GM21381 (cell line): ENCODE measurements at regions not wholly inside any gene's neighbourhood (a gene's known extent, or its start where the extent isn't known, plus 50 kb on each side); places are given as distances from the start of the nearest gene placed in this dataset.

Source experiments
- ATAC-seq: cut with Tn5 transposase; IDR thresholded peaks from one replicate; pipeline ENCODE4 v1.9.1; 2021; ENCODE audit warnings: mild to moderate bottlenecking, moderate library complexity; ENCODE audit not compliant: unreplicated experiment

DNA sequence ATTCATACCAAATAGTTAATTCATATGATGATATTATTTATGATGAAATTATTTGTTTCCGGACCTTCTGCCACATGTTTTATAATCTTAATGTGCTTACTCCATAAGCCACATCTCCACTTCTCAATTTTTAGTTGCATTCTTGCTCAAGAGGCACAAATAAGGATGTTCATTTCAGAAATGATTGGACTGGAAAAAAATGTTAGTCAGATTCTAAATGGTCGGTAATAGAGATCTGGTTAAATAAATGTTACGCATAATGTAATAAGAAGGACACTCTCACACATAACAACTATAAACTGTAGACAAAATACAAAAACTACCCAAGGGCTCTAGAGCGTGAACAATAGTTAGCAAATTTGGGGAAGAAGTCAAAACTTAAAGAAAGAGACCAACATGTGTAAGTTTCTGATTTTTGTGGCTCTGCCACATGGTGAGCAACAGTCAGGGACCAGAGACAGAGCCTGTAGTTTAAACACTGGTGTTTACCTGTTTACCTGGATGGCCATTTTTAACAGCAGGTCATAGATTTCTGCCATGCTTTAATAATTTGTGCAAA, 554.3 kb upstream of the CLINT1 start:
- no peak for ATAC-seq

DNA sequence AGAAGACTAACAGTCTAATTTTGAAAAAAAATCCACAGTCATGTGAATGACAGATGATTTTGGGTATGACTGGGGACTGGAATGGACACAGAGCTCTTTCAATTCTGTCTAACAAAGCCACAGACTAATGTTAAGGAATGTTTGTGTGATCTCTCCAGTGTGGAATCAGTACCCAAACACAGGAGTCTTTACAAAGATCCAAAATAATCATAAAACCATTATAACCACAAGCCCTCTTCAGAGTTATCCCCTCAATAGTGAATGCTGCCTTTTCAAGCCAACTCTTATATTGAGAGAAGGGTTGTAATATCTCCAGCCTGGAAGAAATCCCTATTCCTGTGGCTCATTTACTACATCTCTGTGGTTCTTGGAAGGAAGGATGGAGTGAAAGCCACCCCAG, 552.0 kb upstream of the CLINT1 start:
- no peak for ATAC-seq

DNA sequence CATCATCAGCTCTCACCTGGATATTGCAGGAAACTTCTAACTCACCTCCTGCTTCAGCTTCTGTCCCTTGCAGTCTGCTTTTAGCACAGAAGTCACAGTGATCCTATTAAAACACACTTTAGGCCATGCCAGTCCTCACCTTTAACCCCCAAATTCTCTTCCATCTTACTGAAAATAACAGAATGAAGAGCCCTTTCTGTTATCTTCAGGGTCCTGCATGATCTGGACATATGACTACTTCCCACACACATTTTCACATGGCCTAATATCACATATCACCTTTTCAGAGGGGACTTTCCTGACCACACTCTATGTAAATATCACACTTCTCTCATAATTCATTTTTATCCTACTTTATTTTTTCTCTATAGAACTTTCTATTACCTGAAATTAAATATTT, 550.6 kb upstream of the CLINT1 start:
- peak; percentile 66 for ATAC-seq

- no peak for ATAC-seq
These were observed 548.9 kb upstream of the CLINT1 start for GRCh38 chr5:158407824-158408195.

GRCh38 chr5:158406884-158407823, 548.2 kb upstream of the CLINT1 start:
- no peak for ATAC-seq

DNA sequence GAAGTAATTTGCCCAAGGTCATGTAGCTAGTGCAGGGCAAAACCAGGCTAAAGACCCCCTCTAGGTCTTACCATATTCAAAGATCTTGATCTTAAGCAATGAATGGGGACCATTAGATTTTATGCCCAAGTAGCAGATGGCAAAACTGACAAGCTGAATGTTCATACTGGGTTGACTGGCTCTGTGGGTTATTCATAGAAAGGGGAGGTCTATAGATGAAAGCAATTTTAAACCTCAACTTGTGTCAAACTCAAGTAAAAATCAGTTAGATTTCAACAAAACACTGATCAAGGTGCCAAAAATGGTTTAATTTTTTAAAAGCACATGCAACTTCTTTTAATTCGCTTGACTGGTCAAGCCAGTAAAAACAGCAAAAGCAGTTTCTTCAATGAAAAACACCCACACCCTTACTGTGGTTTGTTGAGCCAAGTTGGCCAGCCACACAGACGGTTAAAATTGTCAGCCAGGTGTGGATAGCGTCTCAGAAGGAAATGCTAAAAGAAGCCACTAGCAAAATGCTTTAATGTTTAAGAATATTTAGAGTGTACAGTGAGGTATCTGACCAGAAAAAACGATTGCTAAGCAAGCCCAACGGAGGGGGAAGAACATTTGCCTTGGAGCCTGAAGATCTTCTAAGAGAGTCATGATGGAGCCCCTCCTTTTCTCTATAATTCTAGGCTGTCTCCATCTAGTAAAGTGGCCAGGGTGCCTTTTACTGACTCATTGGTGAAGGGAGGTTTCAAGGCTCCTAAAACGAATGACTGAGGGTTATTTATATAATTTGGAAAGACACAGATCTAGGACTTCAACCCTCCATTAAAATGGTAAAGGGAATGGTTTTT, 539.6 kb upstream of the CLINT1 start:
- peak; percentile 82 for ATAC-seq

- no peak for ATAC-seq
These were observed 538.3 kb upstream of the CLINT1 start for GRCh38 chr5:158397278-158397677.

GRCh38 chr5:158394102-158394501, 535.2 kb upstream of the CLINT1 start:
- no peak for ATAC-seq

- no peak for ATAC-seq
These were observed 534.5 kb upstream of the CLINT1 start for GRCh38 chr5:158393457-158393856.

DNA sequence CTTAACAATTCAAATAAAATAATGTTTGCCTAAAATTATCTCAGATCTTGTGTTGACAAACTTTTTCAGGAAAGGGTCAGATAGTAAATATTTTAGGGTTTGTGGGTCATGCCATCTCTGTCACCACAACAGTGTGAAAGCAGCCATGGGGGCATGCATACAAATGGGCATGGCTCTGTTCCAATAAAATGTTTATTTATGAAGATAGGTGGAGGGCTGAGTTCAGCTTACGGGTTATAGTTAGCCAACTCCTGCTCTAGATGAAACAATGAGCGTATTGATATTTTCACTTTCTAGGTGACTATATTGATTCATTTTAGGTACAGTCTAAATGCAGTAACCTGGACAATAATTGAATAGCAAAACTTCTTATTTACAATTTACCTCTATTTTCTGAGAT, 533.8 kb upstream of the CLINT1 start:
- no peak for ATAC-seq

DNA sequence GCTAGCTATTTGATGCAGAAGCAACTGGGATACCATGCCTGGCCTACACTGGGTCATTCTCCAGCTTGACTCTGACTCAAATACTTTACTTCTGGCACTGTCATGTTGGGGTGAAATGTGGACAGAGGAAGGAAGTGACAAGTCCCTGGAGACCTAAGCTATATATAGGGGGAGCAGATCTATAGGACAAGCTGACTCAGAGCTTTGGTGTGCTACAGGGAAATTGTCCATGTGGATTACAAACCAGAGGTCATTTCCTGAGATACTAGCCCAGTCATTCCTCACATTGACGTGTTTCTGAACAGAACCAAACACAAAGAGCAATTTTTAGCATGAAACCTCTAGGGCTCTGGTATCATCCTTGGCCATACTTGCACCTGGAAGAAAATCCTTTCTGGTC, 531.6 kb upstream of the CLINT1 start:
- no peak for ATAC-seq

DNA sequence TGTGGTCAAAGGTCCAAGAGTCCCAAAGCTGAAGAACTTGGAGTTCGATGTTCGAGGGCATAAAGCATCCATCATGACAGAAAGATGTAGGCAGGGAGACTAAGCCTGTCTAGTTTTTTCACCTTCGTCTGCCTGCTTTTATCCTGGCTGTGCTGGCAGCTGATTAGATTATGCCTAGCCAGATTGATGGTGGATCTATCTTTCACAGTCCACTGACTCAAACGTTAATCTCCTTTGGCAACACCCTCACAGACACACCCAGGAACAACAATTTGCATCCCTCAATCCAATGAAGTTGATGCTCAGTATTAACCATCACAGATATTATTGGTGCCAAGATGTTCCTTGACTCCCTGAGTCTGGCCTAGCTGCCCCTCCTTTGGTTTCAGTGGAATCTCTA, 530.8 kb upstream of the CLINT1 start:
- no peak for ATAC-seq

GRCh38 chr5:158388021-158388420, 529.1 kb upstream of the CLINT1 start:
- ATAC-seq: no peak

DNA sequence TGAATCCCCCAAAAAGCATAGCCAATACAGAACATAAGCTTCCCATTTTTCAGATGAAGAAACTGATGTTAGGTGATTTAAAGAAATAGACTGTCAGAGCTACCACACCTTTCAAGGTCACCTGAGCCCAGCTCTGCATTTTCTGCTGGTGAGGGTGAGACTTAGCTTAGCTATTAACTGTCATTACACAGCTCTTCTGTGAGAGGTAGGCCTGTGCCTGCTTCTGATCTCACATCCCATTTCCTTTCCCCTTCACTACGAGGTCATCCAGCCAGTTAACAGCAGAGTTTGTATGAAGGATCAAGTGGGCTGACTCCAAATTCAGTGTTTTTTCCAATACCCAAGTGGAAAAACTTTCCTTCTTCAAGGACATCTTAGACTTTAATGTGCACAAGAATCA, 528.6 kb upstream of the CLINT1 start:
- ATAC-seq: no peak

GRCh38 chr5:158385982-158386381, 527.0 kb upstream of the CLINT1 start:
- no peak for ATAC-seq

- ATAC-seq: no peak
These were observed 525.9 kb upstream of the CLINT1 start for GRCh38 chr5:158384535-158385481.

DNA sequence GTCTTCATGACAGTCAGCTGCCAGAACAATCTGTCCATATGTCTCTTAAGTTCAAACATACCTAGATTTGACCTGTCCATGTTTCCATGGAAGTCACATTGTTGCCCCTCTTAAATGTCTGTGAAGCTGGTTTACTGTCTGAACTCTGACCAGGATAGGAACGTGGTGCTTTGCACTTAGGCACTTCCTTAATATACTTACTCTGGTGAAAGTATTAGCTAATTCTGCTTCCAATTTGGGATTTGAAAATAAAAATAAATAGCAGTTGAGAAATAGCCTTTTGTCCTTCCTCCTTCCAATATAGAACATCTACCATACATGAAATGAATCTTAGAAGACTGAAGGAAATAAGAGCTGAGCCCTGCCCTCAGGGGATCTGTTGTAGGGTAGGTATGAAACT, 524.5 kb upstream of the CLINT1 start:
- no peak for ATAC-seq

- peak; percentile 92 for ATAC-seq
These were observed 523.5 kb upstream of the CLINT1 start for GRCh38 chr5:158382473-158382872.

DNA sequence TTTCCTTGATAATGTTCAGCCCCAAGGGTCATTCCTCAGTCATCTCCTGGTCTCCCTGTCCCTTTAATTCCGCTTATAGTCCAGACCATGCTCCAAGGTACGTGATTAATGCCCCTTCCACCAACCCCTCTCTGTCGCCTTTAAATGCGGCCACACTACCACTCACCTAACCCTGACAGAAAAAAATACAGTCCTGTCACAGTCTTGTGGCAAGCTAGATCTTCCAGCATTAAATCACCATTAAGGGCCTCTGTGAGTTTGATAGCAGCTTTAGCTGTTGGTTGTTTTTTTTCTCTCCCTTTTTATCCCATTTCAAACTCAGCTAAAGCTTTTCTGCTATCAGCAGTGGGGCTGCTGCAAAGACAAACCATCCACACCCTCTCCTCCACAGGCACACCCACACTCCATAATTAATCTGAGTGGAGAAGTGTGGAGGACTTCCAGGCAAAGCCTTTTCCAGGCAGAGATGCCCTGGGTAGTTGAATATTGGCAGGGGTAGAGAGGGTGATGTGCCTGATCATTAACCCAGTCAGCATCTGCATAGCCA, 522.7 kb upstream of the CLINT1 start:
- ATAC-seq: no peak

GRCh38 chr5:158380661-158381060, 521.7 kb upstream of the CLINT1 start:
- no peak for ATAC-seq
